Myocyte (in vitro differentiated cells): ENCODE measurements at regions not wholly inside any gene's neighbourhood (a gene's known extent, or its start where the extent isn't known, plus 50 kb on each side); places are given as distances from the start of the nearest gene placed in this dataset.
"Not testable (repeated sequence)": the region's sequence is repeated elsewhere in the genome, so short reads cannot be mapped to it uniquely, and the experiment has no call there.

Source experiments
- DNase-seq: peaks from one replicate; pipeline ENCODE4 v3.0.0-alpha.2; 2012; ENCODE audit warnings: low read depth

DNA sequence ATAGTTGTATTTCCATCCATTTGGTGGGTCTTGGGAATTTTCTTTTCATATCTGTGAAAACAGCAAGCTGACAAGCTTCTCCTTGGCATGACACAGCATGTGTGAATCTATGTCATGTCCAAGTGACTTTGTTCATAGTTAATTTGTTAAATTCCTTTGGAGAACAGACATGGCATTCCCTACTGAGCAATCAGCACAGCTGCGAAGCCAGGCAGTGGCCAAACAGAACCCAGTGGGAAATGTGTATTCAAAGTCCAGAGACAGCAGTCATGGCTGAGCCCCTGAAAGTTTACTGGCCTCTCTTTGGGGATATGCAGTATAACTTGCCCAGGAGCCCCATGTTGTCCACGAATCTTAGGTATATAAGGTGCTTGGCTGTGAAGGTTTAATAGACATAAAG is 474.7 kb downstream of the NKX6-1 start:
- peak; percentile 33 for DNase-seq

- DNase-seq, result no peak
These were observed 476.5 kb downstream of the NKX6-1 start for GRCh38 chr4:84022564-84022963.

GRCh38 chr4:84019626-84020025 is 479.5 kb downstream of the NKX6-1 start:
- no peak for DNase-seq

GRCh38 chr4:84003046-84003445 is 467.1 kb downstream of the GPAT3 start:
- DNase-seq, result no peak

DNA sequence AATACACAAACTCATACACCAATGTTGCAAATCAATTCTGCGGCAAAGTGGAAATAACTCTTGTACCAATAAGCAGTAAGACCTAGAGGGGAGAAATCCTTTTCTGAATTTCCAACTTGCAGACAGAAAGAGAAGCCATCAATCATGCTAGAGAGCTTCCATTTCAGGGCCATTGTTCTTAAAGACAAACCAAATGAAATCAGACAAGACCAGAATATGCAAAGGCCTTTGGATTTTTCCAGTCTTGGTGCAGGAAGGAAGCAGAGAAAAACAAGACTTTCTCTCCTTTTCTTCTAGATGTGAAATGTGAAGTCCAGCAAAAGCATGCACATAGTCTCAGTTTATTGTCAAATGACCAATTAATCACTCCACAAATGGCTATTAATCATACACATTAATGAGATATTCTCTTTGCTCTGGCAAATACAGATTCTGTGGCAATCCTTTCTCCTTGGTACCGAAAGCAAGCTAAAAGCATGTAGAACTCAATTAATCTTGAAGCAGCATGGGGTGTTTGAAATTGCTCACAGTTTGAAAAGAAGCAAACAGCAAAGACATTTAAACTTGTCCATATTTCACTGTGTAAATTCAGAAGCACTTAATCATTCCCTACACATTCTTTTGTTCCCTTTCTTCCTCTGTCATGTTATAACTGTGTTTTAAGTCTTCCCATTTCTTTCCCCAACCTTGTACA is 466.1 kb downstream of the GPAT3 start:
- DNase-seq, result no peak

- no peak for DNase-seq
These were observed 460.3 kb downstream of the GPAT3 start for GRCh38 chr4:83996254-83996653.

DNA sequence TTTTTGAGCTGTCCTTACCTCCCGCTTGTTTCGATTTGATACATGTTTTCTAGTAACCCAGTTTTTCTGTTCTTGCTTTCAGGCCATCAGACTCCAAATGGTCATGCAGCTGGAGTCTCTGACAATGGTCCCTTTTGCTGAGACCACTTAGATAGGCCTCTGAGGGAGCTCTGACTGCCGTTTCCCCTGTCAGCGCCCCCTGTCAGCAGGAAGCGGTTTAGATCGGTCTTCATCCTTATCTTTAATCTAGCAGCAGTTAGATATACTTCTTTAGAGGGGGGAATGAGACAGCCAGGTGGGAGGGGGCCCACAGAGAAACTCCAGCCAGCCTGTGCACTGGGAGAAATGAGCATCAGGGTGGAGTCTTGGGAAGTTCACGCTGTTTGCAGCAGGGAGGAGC is 457.9 kb downstream of the GPAT3 start:
- no peak for DNase-seq

GRCh38 chr4:83989835-83990234 is 453.9 kb downstream of the GPAT3 start:
- DNase-seq, result no peak

DNA sequence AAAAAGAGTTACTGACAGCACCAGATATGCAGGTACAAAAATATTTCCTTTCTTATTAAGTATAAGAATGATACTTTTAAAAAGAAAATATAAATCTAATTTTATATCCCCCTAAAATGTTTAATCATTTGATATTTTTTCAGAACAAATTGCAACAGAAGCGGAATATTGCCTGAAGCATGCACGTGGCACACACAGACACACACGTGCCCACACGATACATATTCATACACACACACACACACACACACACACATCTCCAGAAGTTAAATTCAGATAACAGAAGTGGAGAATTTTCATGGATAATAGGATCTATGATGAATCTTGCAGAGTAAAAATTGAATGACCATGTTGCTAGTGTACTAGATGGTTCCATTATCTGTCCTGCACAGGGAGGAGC is 445.2 kb downstream of the GPAT3 start:
- no peak for DNase-seq

DNA sequence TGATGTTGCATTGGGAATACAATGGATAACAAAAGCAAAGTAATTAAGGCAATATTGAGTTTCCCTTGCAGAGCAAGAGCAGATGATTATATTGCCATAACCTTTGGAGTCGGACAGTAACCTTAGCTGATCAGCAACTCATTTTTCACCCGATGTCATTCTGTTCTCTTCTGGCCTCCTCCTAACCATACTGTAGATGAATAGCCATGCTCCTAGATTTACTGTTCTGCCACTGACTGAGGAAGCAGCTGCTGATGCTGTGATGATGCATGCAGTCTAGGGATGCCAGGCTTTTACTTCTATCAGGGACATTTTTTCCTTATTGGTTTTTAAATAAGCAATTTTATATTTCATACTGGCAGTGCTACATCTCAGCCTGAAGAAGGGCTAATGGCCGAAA is 443.9 kb downstream of the GPAT3 start:
- no peak for DNase-seq

GRCh38 chr4:83974111-83974780 is 438.3 kb downstream of the GPAT3 start:
- no peak for DNase-seq

DNA sequence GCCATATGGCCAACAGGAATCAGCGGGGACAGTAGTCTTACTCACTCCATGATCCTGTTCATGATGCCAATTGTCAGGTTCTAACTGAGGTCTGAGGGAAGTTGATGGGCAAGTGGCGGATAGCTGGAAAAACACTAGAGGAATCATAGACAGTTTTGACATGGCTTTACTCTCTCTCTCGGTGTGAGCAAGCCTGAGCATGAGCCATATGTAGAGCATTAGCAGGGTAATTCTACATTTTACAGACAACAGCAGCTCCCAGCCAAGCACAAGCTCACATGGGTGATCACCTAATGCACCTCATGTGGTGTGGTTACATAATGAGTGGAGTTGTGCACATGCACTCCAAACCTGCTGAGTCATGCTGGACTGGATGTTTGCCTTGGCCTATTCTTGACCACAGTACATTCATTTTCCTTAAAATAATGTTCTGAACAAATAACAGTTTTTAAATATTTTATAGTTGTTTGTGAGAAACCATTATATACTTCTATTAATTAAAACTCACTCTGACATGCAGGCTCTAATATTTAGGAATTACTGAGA is 429.2 kb downstream of the GPAT3 start:
- peak; percentile 23 for DNase-seq

- DNase-seq, result no peak
These were observed 426.6 kb downstream of the GPAT3 start for GRCh38 chr4:83962492-83962891.

DNA sequence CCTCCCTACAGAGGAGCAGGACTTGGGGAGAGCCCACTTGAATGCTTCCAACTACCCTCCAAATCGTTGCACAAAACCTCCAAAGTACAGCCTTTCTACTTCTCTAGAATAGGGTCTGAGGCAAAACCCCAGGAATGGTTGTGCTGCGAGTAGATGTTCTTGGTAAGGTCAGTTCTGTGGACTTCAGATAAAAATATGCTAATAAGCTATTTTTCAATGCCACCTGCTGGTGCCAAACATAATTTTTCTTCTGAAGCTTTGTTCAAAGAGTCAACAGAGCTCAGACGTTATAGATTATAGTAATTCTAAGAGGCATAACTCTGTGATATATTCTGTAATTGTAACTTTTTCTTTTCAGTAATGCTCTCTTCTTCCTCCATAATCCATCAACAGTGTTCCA is 425.7 kb downstream of the GPAT3 start:
- peak; percentile 46 for DNase-seq

- DNase-seq, result no peak
These were observed 423.3 kb downstream of the GPAT3 start for GRCh38 chr4:83959160-83959559.

DNA sequence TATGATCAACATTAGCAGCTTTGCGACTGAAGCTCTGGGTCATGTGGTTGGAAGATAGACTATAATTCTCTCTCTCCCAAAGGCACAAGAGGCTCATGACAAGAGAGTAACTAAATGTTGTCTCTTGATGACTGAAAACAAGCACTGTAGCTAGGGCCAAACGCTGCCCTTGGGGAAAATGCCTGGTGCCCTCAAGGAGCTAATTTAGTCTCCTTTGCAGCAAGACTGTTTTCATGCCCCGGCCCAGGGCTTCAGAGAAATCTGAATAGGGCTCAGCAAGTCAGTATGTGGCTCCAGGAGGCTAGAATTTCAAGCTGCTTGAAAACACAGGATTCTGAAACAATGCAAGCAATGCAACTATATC is 411.9 kb downstream of the GPAT3 start:
- peak; percentile 12 for DNase-seq

- DNase-seq, result no peak
These were observed 411.4 kb downstream of the GPAT3 start for GRCh38 chr4:83947125-83947829.

- DNase-seq, result not testable (repeated sequence)
These were observed 407.8 kb downstream of the GPAT3 start for GRCh38 chr4:83943691-83944090.

DNA sequence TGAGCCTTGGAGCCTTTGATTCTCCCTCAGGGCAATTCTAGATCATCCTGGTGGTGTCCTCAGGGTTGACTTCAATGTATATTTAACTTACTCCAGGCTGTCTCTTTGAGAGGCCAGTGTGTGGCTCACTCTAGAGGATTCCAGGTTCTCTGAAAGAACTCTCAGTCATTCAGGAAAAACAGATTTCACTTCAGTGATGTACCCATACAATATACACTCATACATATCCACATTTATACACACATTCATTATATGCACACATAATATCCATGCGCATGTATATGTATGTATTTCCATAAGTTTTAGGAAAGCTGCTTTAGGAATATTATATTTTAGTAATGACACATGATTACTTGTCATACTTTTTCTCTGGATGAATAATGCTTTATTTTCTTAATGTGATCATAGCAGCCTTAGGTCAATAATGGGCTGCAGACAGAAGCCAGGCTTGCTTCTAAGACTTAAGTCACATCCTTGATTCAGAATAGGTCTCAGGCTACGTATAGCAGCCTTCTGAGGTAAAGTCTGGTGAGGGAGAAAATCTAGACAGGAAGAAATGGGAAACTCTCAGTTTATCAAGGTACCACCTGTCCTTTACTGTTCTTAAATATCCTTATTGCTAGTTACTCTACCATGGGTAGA is 397.0 kb downstream of the GPAT3 start:
- DNase-seq, result no peak

- no peak for DNase-seq
These were observed 395.9 kb downstream of the GPAT3 start for GRCh38 chr4:83931659-83932438.

DNA sequence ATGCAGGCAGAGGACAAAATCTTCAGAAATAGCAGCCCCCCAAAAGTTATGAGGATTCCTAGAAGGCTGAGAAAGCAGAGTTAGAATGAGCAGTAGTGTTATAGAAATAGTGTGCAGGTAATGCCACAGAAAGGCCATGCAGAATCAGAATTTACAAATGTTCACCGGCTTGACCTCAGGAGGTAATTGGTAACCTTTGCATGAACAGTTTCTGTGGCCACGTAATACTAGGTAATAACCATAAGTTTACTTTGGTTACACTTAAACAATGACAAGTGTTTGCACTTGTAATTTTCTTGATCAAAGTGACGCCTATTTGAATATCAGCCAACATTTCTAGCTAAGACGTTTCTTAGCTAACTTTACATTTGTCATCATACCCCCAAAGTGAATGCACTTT is 393.6 kb downstream of the GPAT3 start:
- DNase-seq, result no peak
